K562 (cell line): ENCODE measurements at regions not wholly inside any gene's neighbourhood (a gene's known extent, or its start where the extent isn't known, plus 50 kb on each side); places are given as distances from the start of the nearest gene placed in this dataset.

Experiments
- MXI1 ChIP-seq: IDR thresholded peaks from 2 replicates; pipeline ENCODE4 v1.6.1; 2011; ENCODE audit warnings: low read depth, mild to moderate bottlenecking, improper control_type of control experiment, low read length
- POLR2A ChIP-seq: fragments of 450-650 bp; conservative IDR thresholded peaks from 2 replicates; pipeline ENCODE4 v1.6.1; 2016
- POLR2B ChIP-seq: fragments of 450-650 bp; IDR thresholded peaks from 2 replicates; pipeline ENCODE4 v1.6.1; 2018; ENCODE audit warnings: low read depth; ENCODE audit not compliant: partially characterized antibody
- ZSCAN29 ChIP-seq: fragments of 450-650 bp; IDR thresholded peaks from 2 replicates; pipeline ENCODE4 v1.6.1; 2017
- TF ChIP-seq, protein P1 (sequence below), 2 experiments: fragments of 250-450 bp in 1 of 2; fragments of 450-650 bp in 1 of 2; sonication (Bioruptor Pico) in 1 of 2; IDR thresholded peaks; 2 replicates each; pipeline versions ENCODE4 v1.6.1 to v1.8.0; 2016 to 2021; ENCODE audit warnings: mild to moderate bottlenecking in 2 of 2, moderate library complexity in 2 of 2, missing compliant biosample characterization in 1 of 2, missing genetic modification characterization in 1 of 2
- TF ChIP-seq, protein P2 (sequence below): fragments of 200-400 bp; formaldehyde crosslinking; IDR thresholded peaks from 2 replicates; pipeline ENCODE4 v1.6.1; 2017; ENCODE audit warnings: mild to moderate bottlenecking, low read depth, low read length, moderate library complexity

DNA sequence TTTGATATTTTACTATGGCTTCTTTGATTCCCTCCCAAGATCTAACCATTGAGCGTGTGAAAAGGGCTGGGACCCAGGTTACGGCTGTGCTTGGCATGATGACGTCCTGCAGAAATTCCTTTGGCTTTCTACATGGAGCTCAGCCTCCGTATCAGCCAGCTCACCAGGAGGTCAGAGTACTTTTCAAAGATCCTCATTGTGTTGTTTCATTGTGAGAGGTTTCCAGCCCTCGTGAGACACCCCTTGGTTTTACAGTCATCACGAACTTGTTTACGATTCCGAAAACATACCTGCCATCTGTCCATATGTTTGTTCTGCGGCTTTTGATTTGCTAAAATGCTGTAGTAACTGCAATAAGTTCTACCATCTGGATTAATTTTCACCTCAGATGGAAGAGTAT is 453.1 kb downstream of the TMEM121 start:
- TF ChIP-seq POLR2B, result no peak
- TF ChIP-seq, protein P1, sequence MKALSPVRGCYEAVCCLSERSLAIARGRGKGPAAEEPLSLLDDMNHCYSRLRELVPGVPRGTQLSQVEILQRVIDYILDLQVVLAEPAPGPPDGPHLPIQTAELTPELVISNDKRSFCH (CRISPR knock-in tag; IDR thresholded peaks at IDR 0.05), result no peak
- TF ChIP-seq, protein P1 (tag; IDR thresholded peaks at IDR 0.05), result no peak
- no peak for TF ChIP-seq ZSCAN29
- no peak for TF ChIP-seq POLR2A
- TF ChIP-seq, protein P2, sequence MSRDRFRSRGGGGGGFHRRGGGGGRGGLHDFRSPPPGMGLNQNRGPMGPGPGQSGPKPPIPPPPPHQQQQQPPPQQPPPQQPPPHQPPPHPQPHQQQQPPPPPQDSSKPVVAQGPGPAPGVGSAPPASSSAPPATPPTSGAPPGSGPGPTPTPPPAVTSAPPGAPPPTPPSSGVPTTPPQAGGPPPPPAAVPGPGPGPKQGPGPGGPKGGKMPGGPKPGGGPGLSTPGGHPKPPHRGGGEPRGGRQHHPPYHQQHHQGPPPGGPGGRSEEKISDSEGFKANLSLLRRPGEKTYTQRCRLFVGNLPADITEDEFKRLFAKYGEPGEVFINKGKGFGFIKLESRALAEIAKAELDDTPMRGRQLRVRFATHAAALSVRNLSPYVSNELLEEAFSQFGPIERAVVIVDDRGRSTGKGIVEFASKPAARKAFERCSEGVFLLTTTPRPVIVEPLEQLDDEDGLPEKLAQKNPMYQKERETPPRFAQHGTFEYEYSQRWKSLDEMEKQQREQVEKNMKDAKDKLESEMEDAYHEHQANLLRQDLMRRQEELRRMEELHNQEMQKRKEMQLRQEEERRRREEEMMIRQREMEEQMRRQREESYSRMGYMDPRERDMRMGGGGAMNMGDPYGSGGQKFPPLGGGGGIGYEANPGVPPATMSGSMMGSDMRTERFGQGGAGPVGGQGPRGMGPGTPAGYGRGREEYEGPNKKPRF, result no peak
- no peak for TF ChIP-seq MXI1
